ENCODE measurements at regions not wholly inside any gene's neighbourhood (a gene's known extent, or its start where the extent isn't known, plus 50 kb on each side); places are given as distances from the start of the nearest gene placed in this dataset.

- Histone ChIP-seq H3K27ac (ENCODE audit: low read length) (no peak overlapping the region), H3K4me1 (ENCODE audit: insufficient read depth, low read length) (no peaks in the 10 kb centered on the region), H3K36me3 (ENCODE audit: insufficient read depth, low read depth, low read length) (no peaks in the 10 kb centered on the region), H3K27me3 (ENCODE audit: insufficient read depth, low read length) (no peaks in the 10 kb centered on the region), H3K4me3 (ENCODE audit: low read length) (no peak overlapping the region), H3K9ac (ENCODE audit: low read depth, low read length) (no peak overlapping the region), H3K9me3 (ENCODE audit: insufficient read depth, low read depth, low read length) (no peaks in the 10 kb centered on the region)
Observed at GRCh38 chr14:30129807-30130206, 202.2 kb upstream of the PRKD1 start.

- no peaks in the 10 kb centered on the region for H3K36me3 ChIP-seq (ENCODE audit: insufficient read depth, low read depth, low read length)
- H3K4me3 ChIP-seq (ENCODE audit: low read length), result no peak overlapping the region
- H3K27me3 ChIP-seq (ENCODE audit: insufficient read depth, low read length), result no peaks in the 10 kb centered on the region
- H3K9me3 ChIP-seq (ENCODE audit: insufficient read depth, low read depth, low read length), result no peaks in the 10 kb centered on the region
- no peaks in the 10 kb centered on the region for H3K4me1 ChIP-seq (ENCODE audit: insufficient read depth, low read length)
- H3K27ac ChIP-seq (ENCODE audit: low read length), result no peak overlapping the region
- H3K9ac ChIP-seq (ENCODE audit: low read depth, low read length), result no peak overlapping the region
Observed at GRCh38 chr14:30131581-30132097, 204.0 kb upstream of the PRKD1 start.

GRCh38 chr14:30132196-30132595 is 204.5 kb upstream of the PRKD1 start:
- Histone ChIP-seq H3K27ac (ENCODE audit: low read length) (no peak overlapping the region), H3K36me3 (ENCODE audit: insufficient read depth, low read depth, low read length) (no peaks in the 10 kb centered on the region), H3K9ac (ENCODE audit: low read depth, low read length) (no peak overlapping the region), H3K4me3 (ENCODE audit: low read length) (no peak overlapping the region), H3K27me3 (ENCODE audit: insufficient read depth, low read length) (no peaks in the 10 kb centered on the region), H3K4me1 (ENCODE audit: insufficient read depth, low read length) (no peaks in the 10 kb centered on the region), H3K9me3 (ENCODE audit: insufficient read depth, low read depth, low read length) (no peaks in the 10 kb centered on the region)

- Histone ChIP-seq H3K9me3 (ENCODE audit: insufficient read depth, low read depth, low read length) (no peaks in the 10 kb centered on the region), H3K4me3 (ENCODE audit: low read length) (no peak overlapping the region), H3K27me3 (ENCODE audit: insufficient read depth, low read length) (no peaks in the 10 kb centered on the region), H3K4me1 (ENCODE audit: insufficient read depth, low read length) (no peaks in the 10 kb centered on the region), H3K36me3 (ENCODE audit: insufficient read depth, low read depth, low read length) (no peaks in the 10 kb centered on the region), H3K9ac (ENCODE audit: low read depth, low read length) (no peak overlapping the region), H3K27ac (ENCODE audit: low read length) (no peak overlapping the region)
Observed at GRCh38 chr14:30134936-30135335, 207.3 kb upstream of the PRKD1 start.

GRCh38 chr14:30138567-30138966 is 210.9 kb upstream of the PRKD1 start:
- Histone ChIP-seq H3K9ac (ENCODE audit: low read depth, low read length) (no peak overlapping the region), H3K9me3 (ENCODE audit: insufficient read depth, low read depth, low read length) (no peaks in the 10 kb centered on the region), H3K4me3 (ENCODE audit: low read length) (no peak overlapping the region), H3K27me3 (ENCODE audit: insufficient read depth, low read length) (no peaks in the 10 kb centered on the region), H3K36me3 (ENCODE audit: insufficient read depth, low read depth, low read length) (no peaks in the 10 kb centered on the region), H3K4me1 (ENCODE audit: insufficient read depth, low read length) (no peaks in the 10 kb centered on the region), H3K27ac (ENCODE audit: low read length) (no peak overlapping the region)

GRCh38 chr14:30142216-30142615 is 214.6 kb upstream of the PRKD1 start:
- H3K36me3 ChIP-seq (ENCODE audit: insufficient read depth, low read depth, low read length), result no peaks in the 10 kb centered on the region
- H3K27me3 ChIP-seq (ENCODE audit: insufficient read depth, low read length), result no peaks in the 10 kb centered on the region
- peaks cover 16% of the 10 kb centered on the region; the same call in 1 of the 2 replicates for H3K9me3 ChIP-seq (ENCODE audit: insufficient read depth, low read depth, low read length)
- no peak overlapping the region for H3K27ac ChIP-seq (ENCODE audit: low read length)
- no peaks in the 10 kb centered on the region for H3K4me1 ChIP-seq (ENCODE audit: insufficient read depth, low read length)
- H3K9ac ChIP-seq (ENCODE audit: low read depth, low read length), result no peak overlapping the region
- H3K4me3 ChIP-seq (ENCODE audit: low read length), result no peak overlapping the region

GRCh38 chr14:30143627-30144026 is 216.0 kb upstream of the PRKD1 start:
- Histone ChIP-seq H3K27me3 (ENCODE audit: insufficient read depth, low read length) (no peaks in the 10 kb centered on the region), H3K9me3 (ENCODE audit: insufficient read depth, low read depth, low read length) (peaks cover 19% of the 10 kb centered on the region; the same call in 1 of the 2 replicates), H3K9ac (ENCODE audit: low read depth, low read length) (no peak overlapping the region), H3K36me3 (ENCODE audit: insufficient read depth, low read depth, low read length) (no peaks in the 10 kb centered on the region), H3K4me1 (ENCODE audit: insufficient read depth, low read length) (no peaks in the 10 kb centered on the region), H3K4me3 (ENCODE audit: low read length) (no peak overlapping the region), H3K27ac (ENCODE audit: low read length) (no peak overlapping the region)

GRCh38 chr14:30153717-30154116 is 226.1 kb upstream of the PRKD1 start:
- Histone ChIP-seq H3K36me3 (ENCODE audit: insufficient read depth, low read depth, low read length) (no peaks in the 10 kb centered on the region), H3K9me3 (ENCODE audit: insufficient read depth, low read depth, low read length) (no peaks in the 10 kb centered on the region), H3K27me3 (ENCODE audit: insufficient read depth, low read length) (no peaks in the 10 kb centered on the region), H3K4me1 (ENCODE audit: insufficient read depth, low read length) (peaks cover 4% of the 10 kb centered on the region), H3K27ac (ENCODE audit: low read length) (no peak overlapping the region), H3K9ac (ENCODE audit: low read depth, low read length) (no peak overlapping the region), H3K4me3 (ENCODE audit: low read length) (no peak overlapping the region)

GRCh38 chr14:30156571-30156970 is 228.9 kb upstream of the PRKD1 start:
- Histone ChIP-seq H3K9ac (ENCODE audit: low read depth, low read length) (no peak overlapping the region), H3K36me3 (ENCODE audit: insufficient read depth, low read depth, low read length) (no peaks in the 10 kb centered on the region), H3K27ac (ENCODE audit: low read length) (no peak overlapping the region), H3K9me3 (ENCODE audit: insufficient read depth, low read depth, low read length) (no peaks in the 10 kb centered on the region), H3K27me3 (ENCODE audit: insufficient read depth, low read length) (no peaks in the 10 kb centered on the region), H3K4me3 (ENCODE audit: low read length) (no peak overlapping the region), H3K4me1 (ENCODE audit: insufficient read depth, low read length) (peaks cover 4% of the 10 kb centered on the region)

GRCh38 chr14:30158299-30158698 is 230.7 kb upstream of the PRKD1 start:
- Histone ChIP-seq H3K27ac (ENCODE audit: low read length) (no peak overlapping the region), H3K27me3 (ENCODE audit: insufficient read depth, low read length) (no peaks in the 10 kb centered on the region), H3K4me1 (ENCODE audit: insufficient read depth, low read length) (peaks cover 4% of the 10 kb centered on the region), H3K9ac (ENCODE audit: low read depth, low read length) (no peak overlapping the region), H3K4me3 (ENCODE audit: low read length) (no peak overlapping the region), H3K9me3 (ENCODE audit: insufficient read depth, low read depth, low read length) (no peaks in the 10 kb centered on the region), H3K36me3 (ENCODE audit: insufficient read depth, low read depth, low read length) (no peaks in the 10 kb centered on the region)

GRCh38 chr14:30159374-30159773 is 231.7 kb upstream of the PRKD1 start:
- Histone ChIP-seq H3K9me3 (ENCODE audit: insufficient read depth, low read depth, low read length) (no peaks in the 10 kb centered on the region), H3K4me3 (ENCODE audit: low read length) (no peak overlapping the region), H3K4me1 (ENCODE audit: insufficient read depth, low read length) (peaks cover 4% of the 10 kb centered on the region), H3K36me3 (ENCODE audit: insufficient read depth, low read depth, low read length) (no peaks in the 10 kb centered on the region), H3K27ac (ENCODE audit: low read length) (no peak overlapping the region), H3K9ac (ENCODE audit: low read depth, low read length) (no peak overlapping the region), H3K27me3 (ENCODE audit: insufficient read depth, low read length) (no peaks in the 10 kb centered on the region)

- H3K36me3 ChIP-seq (ENCODE audit: insufficient read depth, low read depth, low read length), result no peaks in the 10 kb centered on the region
- no peaks in the 10 kb centered on the region for H3K27me3 ChIP-seq (ENCODE audit: insufficient read depth, low read length)
- no peak overlapping the region for H3K27ac ChIP-seq (ENCODE audit: low read length)
- no peaks in the 10 kb centered on the region for H3K9me3 ChIP-seq (ENCODE audit: insufficient read depth, low read depth, low read length)
- no peak overlapping the region for H3K9ac ChIP-seq (ENCODE audit: low read depth, low read length)
- peaks cover 4% of the 10 kb centered on the region for H3K4me1 ChIP-seq (ENCODE audit: insufficient read depth, low read length)
- no peak overlapping the region for H3K4me3 ChIP-seq (ENCODE audit: low read length)
Observed at GRCh38 chr14:30160608-30161007, 233.0 kb upstream of the PRKD1 start.

- Histone ChIP-seq H3K9ac (ENCODE audit: low read depth, low read length) (no peak overlapping the region), H3K4me3 (ENCODE audit: low read length) (no peak overlapping the region), H3K9me3 (ENCODE audit: insufficient read depth, low read depth, low read length) (no peaks in the 10 kb centered on the region), H3K4me1 (ENCODE audit: insufficient read depth, low read length) (peaks cover 4% of the 10 kb centered on the region), H3K27ac (ENCODE audit: low read length) (no peak overlapping the region), H3K36me3 (ENCODE audit: insufficient read depth, low read depth, low read length) (no peaks in the 10 kb centered on the region), H3K27me3 (ENCODE audit: insufficient read depth, low read length) (no peaks in the 10 kb centered on the region)
Observed at GRCh38 chr14:30162066-30162465, 234.4 kb upstream of the PRKD1 start.

Data from iPS-20b (cell line).